WTC11 (cell line): ENCODE measurements at regions not wholly inside any gene's neighbourhood (a gene's known extent, or its start where the extent isn't known, plus 50 kb on each side); places are given as distances from the start of the nearest gene placed in this dataset.

ENCODE experiments used
- ATAC-seq: fragments of 200-7000 bp; cut with Tn5 transposase; 2 replicates; pipeline ENCODE4 v1.10.0; 2021; ENCODE audit warnings: mild to moderate bottlenecking, moderate library complexity
- CTCF ChIA-PET: fragments of 300-600 bp; sonication (Branson Sonifier 250); formaldehyde crosslinking; loops from one replicate; lab custom pipeline; 2021; ENCODE audit warnings: antibody characterized with exemption; lab: Charles Lee
- POLR2A ChIA-PET: fragments of 350-600 bp; sonication (Branson Sonifier 250); formaldehyde crosslinking; loops from one replicate; lab custom pipeline; 2021; ENCODE audit warnings: antibody characterized with exemption; lab: Charles Lee
- DNase-seq: peaks from one replicate; pipeline ENCODE4 v3.0.0; 2021; ENCODE audit warnings: low spot score
- H3K27ac Mint-ChIP-seq: 2 replicates; pipeline ENCODE4 v1.8.0; 2021; ENCODE audit warnings: mixed read lengths
- H3K27me3 Mint-ChIP-seq: 2 replicates; pipeline ENCODE4 v1.8.0; 2021; ENCODE audit warnings: low read depth, mild to moderate bottlenecking, moderate library complexity, mixed read lengths
- H3K36me3 Mint-ChIP-seq: 2 replicates; pipeline ENCODE4 v1.8.0; 2021; ENCODE audit warnings: mixed read lengths
- H3K4me1 Mint-ChIP-seq: 2 replicates; pipeline ENCODE4 v1.8.0; 2022; ENCODE audit warnings: mixed read lengths
- H3K4me3 Mint-ChIP-seq: 2 replicates; pipeline ENCODE4 v1.8.0; 2021; ENCODE audit warnings: mild to moderate bottlenecking, moderate library complexity, mixed read lengths
- H3K9me3 Mint-ChIP-seq: 2 replicates; pipeline ENCODE4 v1.8.0; 2021; ENCODE audit warnings: mixed read lengths
- ARID4B ChIP-seq: sonication (generic); formaldehyde crosslinking; IDR thresholded peaks from 2 replicates; pipeline ENCODE4 v1.8.0; 2023; ENCODE audit warnings: missing genetic modification reagents, mild to moderate bottlenecking, borderline replicate concordance
- ATF3 ChIP-seq: sonication (generic); formaldehyde crosslinking; conservative IDR thresholded peaks from 2 replicates; pipeline ENCODE4 v1.8.1; 2022; ENCODE audit warnings: mild to moderate bottlenecking, missing genetic modification reagents
- CREB1 ChIP-seq: sonication (generic); formaldehyde crosslinking; IDR thresholded peaks from 2 replicates; pipeline ENCODE4 v1.8.0; 2023; ENCODE audit warnings: mild to moderate bottlenecking, missing genetic modification reagents
- CTCF ChIP-seq: fragments of 200-600 bp; IDR thresholded peaks from 2 replicates; pipeline ENCODE4 v1.8.0; 2022; ENCODE audit warnings: antibody characterized with exemption
- ELF4 ChIP-seq: sonication (generic); formaldehyde crosslinking; IDR thresholded peaks from 2 replicates; pipeline ENCODE4 v1.8.1; 2022; ENCODE audit warnings: low read depth, mild to moderate bottlenecking, moderate library complexity, missing genetic modification reagents
- EMX1 ChIP-seq: fragments of 250-450 bp; sonication (Bioruptor Pico); IDR thresholded peaks from 2 replicates; pipeline ENCODE4 v1.8.0; 2021; ENCODE audit warnings: mild to moderate bottlenecking
- ERG ChIP-seq: fragments of 250-450 bp; sonication (Bioruptor Pico); IDR thresholded peaks from 2 replicates; pipeline ENCODE4 v1.8.0; 2021; ENCODE audit warnings: mild to moderate bottlenecking
- ETV6 ChIP-seq: sonication (generic); formaldehyde crosslinking; IDR thresholded peaks from 2 replicates; pipeline ENCODE4 v1.8.1; 2022; ENCODE audit warnings: mild to moderate bottlenecking, missing genetic modification reagents
- FOXP1 ChIP-seq: sonication (generic); formaldehyde crosslinking; IDR thresholded peaks from 2 replicates; pipeline ENCODE4 v1.8.0; 2022; ENCODE audit warnings: missing genetic modification reagents, mild to moderate bottlenecking, moderate library complexity, borderline replicate concordance
- IRF1 ChIP-seq: sonication (generic); formaldehyde crosslinking; IDR thresholded peaks from 2 replicates; pipeline ENCODE4 v1.8.0; 2023; ENCODE audit warnings: missing genetic modification reagents
- IRF2 ChIP-seq: sonication (generic); formaldehyde crosslinking; IDR thresholded peaks from 2 replicates; pipeline ENCODE4 v1.8.0; 2022; ENCODE audit warnings: low read depth, missing genetic modification reagents, borderline replicate concordance
- NFYB ChIP-seq: sonication (generic); formaldehyde crosslinking; conservative IDR thresholded peaks from 2 replicates; pipeline ENCODE4 v1.8.0; 2022; ENCODE audit warnings: low read depth, missing genetic modification reagents
- NR3C1 ChIP-seq: sonication (generic); formaldehyde crosslinking; conservative IDR thresholded peaks from 2 replicates; pipeline ENCODE4 v1.8.1; 2023; ENCODE audit warnings: low read depth, mild to moderate bottlenecking, missing genetic modification reagents
- SMAD4 ChIP-seq: sonication (generic); formaldehyde crosslinking; IDR thresholded peaks from 2 replicates; pipeline ENCODE4 v1.8.0; 2022; ENCODE audit warnings: mild to moderate bottlenecking, missing genetic modification reagents
- SP1 ChIP-seq: sonication (generic); formaldehyde crosslinking; conservative IDR thresholded peaks from 2 replicates; pipeline ENCODE4 v1.8.1; 2022; ENCODE audit warnings: missing genetic modification reagents
- ZNF232 ChIP-seq: sonication (generic); formaldehyde crosslinking; IDR thresholded peaks from 2 replicates; pipeline ENCODE4 v1.8.0; 2022; ENCODE audit warnings: mild to moderate bottlenecking, missing genetic modification reagents
- ZNF317 ChIP-seq: sonication (generic); formaldehyde crosslinking; IDR thresholded peaks from 2 replicates; pipeline ENCODE4 v1.8.1; 2023; ENCODE audit warnings: low read depth, mild to moderate bottlenecking, moderate library complexity, missing genetic modification reagents, borderline replicate concordance
- ZNF532 ChIP-seq: fragments of 250-450 bp; sonication (Bioruptor Pico); IDR thresholded peaks from 2 replicates; pipeline ENCODE4 v1.9.0; 2021; ENCODE audit warnings: mild to moderate bottlenecking, borderline replicate concordance
- TF ChIP-seq, protein P1 (sequence below): sonication (generic); formaldehyde crosslinking; conservative IDR thresholded peaks from 2 replicates; pipeline ENCODE4 v1.8.1; 2023; ENCODE audit warnings: mild to moderate bottlenecking, low read depth, missing genetic modification reagents, moderate library complexity
- TF ChIP-seq, protein P2 (sequence below): sonication (generic); formaldehyde crosslinking; IDR thresholded peaks from 2 replicates; pipeline ENCODE4 v1.8.1; 2022; ENCODE audit warnings: mild to moderate bottlenecking, missing genetic modification reagents, moderate library complexity, borderline replicate concordance

DNA sequence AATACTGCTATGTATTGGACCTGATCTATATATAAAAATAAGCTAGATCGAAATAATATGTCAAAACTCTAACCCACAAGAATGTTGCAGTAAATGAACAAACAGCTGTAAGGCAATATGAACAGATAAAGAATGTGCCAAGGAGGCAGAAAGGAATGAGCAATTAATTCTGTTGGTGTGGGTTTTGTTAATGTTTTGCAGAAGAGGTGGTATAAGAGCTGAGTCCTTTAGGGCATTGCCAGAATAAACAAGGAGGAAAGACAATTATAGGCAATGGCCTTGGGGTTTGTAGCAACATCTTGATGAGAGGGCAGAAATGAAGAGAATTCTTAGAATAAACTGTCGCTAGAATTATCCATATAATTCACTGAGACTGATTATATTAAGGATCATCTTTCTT is 240.9 kb upstream of the GULP1 start:
- no peak overlapping the region for H3K27ac Mint-ChIP-seq
- CTCF ChIA-PET = interaction anchor here (0.6 kb wide), 1 partner anchor 360 kb away, joined by 3 read pairs; no protein-coding TSS in a partner anchor
- peaks cover 54% of the 10 kb centered on the region for H3K4me1 Mint-ChIP-seq
- TF ChIP-seq, protein P1, sequence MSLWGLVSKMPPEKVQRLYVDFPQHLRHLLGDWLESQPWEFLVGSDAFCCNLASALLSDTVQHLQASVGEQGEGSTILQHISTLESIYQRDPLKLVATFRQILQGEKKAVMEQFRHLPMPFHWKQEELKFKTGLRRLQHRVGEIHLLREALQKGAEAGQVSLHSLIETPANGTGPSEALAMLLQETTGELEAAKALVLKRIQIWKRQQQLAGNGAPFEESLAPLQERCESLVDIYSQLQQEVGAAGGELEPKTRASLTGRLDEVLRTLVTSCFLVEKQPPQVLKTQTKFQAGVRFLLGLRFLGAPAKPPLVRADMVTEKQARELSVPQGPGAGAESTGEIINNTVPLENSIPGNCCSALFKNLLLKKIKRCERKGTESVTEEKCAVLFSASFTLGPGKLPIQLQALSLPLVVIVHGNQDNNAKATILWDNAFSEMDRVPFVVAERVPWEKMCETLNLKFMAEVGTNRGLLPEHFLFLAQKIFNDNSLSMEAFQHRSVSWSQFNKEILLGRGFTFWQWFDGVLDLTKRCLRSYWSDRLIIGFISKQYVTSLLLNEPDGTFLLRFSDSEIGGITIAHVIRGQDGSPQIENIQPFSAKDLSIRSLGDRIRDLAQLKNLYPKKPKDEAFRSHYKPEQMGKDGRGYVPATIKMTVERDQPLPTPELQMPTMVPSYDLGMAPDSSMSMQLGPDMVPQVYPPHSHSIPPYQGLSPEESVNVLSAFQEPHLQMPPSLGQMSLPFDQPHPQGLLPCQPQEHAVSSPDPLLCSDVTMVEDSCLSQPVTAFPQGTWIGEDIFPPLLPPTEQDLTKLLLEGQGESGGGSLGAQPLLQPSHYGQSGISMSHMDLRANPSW (CRISPR knock-in tag) = no peak
- TF ChIP-seq IRF2 (CRISPR knock-in tag) (no peak), ZNF532 (CRISPR knock-in tag) (no peak), ATF3 (CRISPR knock-in tag) (no peak), ETV6 (no peak), NFYB (CRISPR knock-in tag) (no peak), FOXP1 (CRISPR knock-in tag) (no peak), ELF4 (CRISPR knock-in tag) (no peak), CREB1 (CRISPR knock-in tag) (no peak), SMAD4 (no peak), CTCF (no peak), NR3C1 (CRISPR knock-in tag) (no peak), ARID4B (no peak), ZNF317 (CRISPR knock-in tag) (no peak), ERG (CRISPR knock-in tag) (no peak), SP1 (CRISPR knock-in tag) (no peak), IRF1 (CRISPR knock-in tag) (no peak), EMX1 (no peak), ZNF232 (CRISPR knock-in tag) (no peak)
- TF ChIP-seq, protein P2, sequence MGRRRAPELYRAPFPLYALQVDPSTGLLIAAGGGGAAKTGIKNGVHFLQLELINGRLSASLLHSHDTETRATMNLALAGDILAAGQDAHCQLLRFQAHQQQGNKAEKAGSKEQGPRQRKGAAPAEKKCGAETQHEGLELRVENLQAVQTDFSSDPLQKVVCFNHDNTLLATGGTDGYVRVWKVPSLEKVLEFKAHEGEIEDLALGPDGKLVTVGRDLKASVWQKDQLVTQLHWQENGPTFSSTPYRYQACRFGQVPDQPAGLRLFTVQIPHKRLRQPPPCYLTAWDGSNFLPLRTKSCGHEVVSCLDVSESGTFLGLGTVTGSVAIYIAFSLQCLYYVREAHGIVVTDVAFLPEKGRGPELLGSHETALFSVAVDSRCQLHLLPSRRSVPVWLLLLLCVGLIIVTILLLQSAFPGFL (CRISPR knock-in tag) = no peak
- TF ChIP-seq, all 79 proteins: peak for 0
- ATAC-seq (no peak), DNase-seq (no peak)
- no peak overlapping the region for H3K4me3 Mint-ChIP-seq
- POLR2A ChIA-PET = no interaction called here
- H3K9me3 Mint-ChIP-seq = peaks cover 1% of the 10 kb centered on the region; the same call in 1 of the 2 replicates
- H3K27me3 Mint-ChIP-seq = no peaks in the 10 kb centered on the region
- peaks cover 6% of the 10 kb centered on the region for H3K36me3 Mint-ChIP-seq
